Tibial artery (tissue), 4 donors: ENCODE measurements at regions not wholly inside any gene's neighbourhood (a gene's known extent, or its start where the extent isn't known, plus 50 kb on each side); places are given as distances from the start of the nearest gene placed in this dataset.

ENCODE experiments used
- DNase-seq, 2 donors: peaks; one replicate each; pipeline ENCODE4 v3.0.0-alpha.2; 2019
- H3K27ac ChIP-seq, 2 donors: fragments of 200-600 bp; sonication (generic) in 1 of 2; 1 replicate in 1 of 2; 2 replicates in 1 of 2; pipeline ENCODE4 v1.5.1; 2018 to 2019; ENCODE audit warnings: mild to moderate bottlenecking in 1 of 2
- H3K27me3 ChIP-seq, 2 donors: fragments of 200-600 bp; sonication (generic) in 1 of 2; one replicate each; pipeline versions ENCODE4 v1.5.1 to v1.6.0; 2016 to 2019
- H3K36me3 ChIP-seq, 3 donors: fragments of 200-600 bp; sonication (generic) in 2 of 3; one replicate each; pipeline ENCODE4 v1.5.1; 2016 to 2019; ENCODE audit warnings: mild to moderate bottlenecking in 2 of 3
- H3K4me1 ChIP-seq, 4 donors: fragments of 200-600 bp; sonication (generic) in 2 of 4; 1 replicate in 3 of 4; 2 replicates in 1 of 4; pipeline ENCODE4 v1.5.1; 2016 to 2019
- H3K4me3 ChIP-seq, 2 donors: fragments of 200-600 bp; sonication (generic) in 1 of 2; 1 replicate in 1 of 2; 2 replicates in 1 of 2; pipeline ENCODE4 v1.5.1; 2018 to 2019; ENCODE audit warnings: mild to moderate bottlenecking in 2 of 2
- H3K9me3 ChIP-seq, 3 donors: fragments of 200-600 bp; sonication (generic) in 1 of 3; one replicate each; pipeline ENCODE4 v1.5.1; 2016 to 2019
- CTCF ChIP-seq, 2 experiments: fragments of 200-600 bp in 1 of 2; fragments of 450-650 bp in 1 of 2; IDR thresholded peaks; one replicate each; pipeline ENCODE4 v1.5.1; 2017 to 2019; ENCODE audit warnings: antibody characterized with exemption in 2 of 2, mild to moderate bottlenecking in 1 of 2, moderate library complexity in 1 of 2
- intact Hi-C: fragments of 100-400 bp; cut with DNase I; formaldehyde crosslinking; loops from one replicate; pipeline ENCODE4 v1.15.0; 2023; ENCODE audit warnings: low total_unique reads

GRCh38 chr5:87906962-87907361 is 361.7 kb downstream of the TMEM161B start:
- TF ChIP-seq CTCF (IDR thresholded peaks at IDR 0.05) = no peak
- DNase-seq = no peak

GRCh38 chr5:87900419-87900818 is 368.2 kb downstream of the TMEM161B start:
- H3K27ac ChIP-seq = no peak overlapping the region
- no peaks in the 10 kb centered on the region for H3K36me3 ChIP-seq
- intact Hi-C loops = no loop called here
- no peaks in the 10 kb centered on the region for H3K27me3 ChIP-seq
- no peak for DNase-seq
- H3K4me1 ChIP-seq = no peaks in the 10 kb centered on the region
- TF ChIP-seq CTCF (IDR thresholded peaks at IDR 0.05) = no peak
- no peak overlapping the region for H3K4me3 ChIP-seq
- no peaks in the 10 kb centered on the region for H3K9me3 ChIP-seq

More at GRCh38 chr5:87906962-87907361, 361.7 kb downstream of the TMEM161B start:
- Histone ChIP-seq H3K27me3 (no peaks in the 10 kb centered on the region), H3K4me3 (no peak overlapping the region), H3K9me3 (no peaks in the 10 kb centered on the region), H3K27ac (no peak overlapping the region), H3K36me3 (no peaks in the 10 kb centered on the region), H3K4me1 (no peaks in the 10 kb centered on the region)
- intact Hi-C loops = no loop called here

- Histone ChIP-seq H3K27ac (no peak overlapping the region), H3K27me3 (no peaks in the 10 kb centered on the region), H3K4me3 (no peak overlapping the region), H3K36me3 (no peaks in the 10 kb centered on the region), H3K9me3 (no peaks in the 10 kb centered on the region), H3K4me1 (no peaks in the 10 kb centered on the region)
- peak in 1 of 2 donors; percentile 57 for DNase-seq
- intact Hi-C loops = no loop called here
- TF ChIP-seq CTCF (IDR thresholded peaks at IDR 0.05) = no peak
Observed at GRCh38 chr5:87899721-87900131, 368.9 kb downstream of the TMEM161B start.

GRCh38 chr5:87899208-87899661 is 369.4 kb downstream of the TMEM161B start:
- H3K4me1 ChIP-seq = no peaks in the 10 kb centered on the region
- no peak overlapping the region for H3K27ac ChIP-seq
- intact Hi-C loops = no loop called here
- H3K27me3 ChIP-seq = no peaks in the 10 kb centered on the region
- no peaks in the 10 kb centered on the region for H3K9me3 ChIP-seq
- H3K36me3 ChIP-seq = no peaks in the 10 kb centered on the region
- DNase-seq = peak in 1 of 2 donors; percentile 43
- H3K4me3 ChIP-seq = no peak overlapping the region
- TF ChIP-seq CTCF (IDR thresholded peaks at IDR 0.05) = no peak

GRCh38 chr5:87898574-87898973 is 370.1 kb downstream of the TMEM161B start:
- intact Hi-C loops = no loop called here
- H3K27ac ChIP-seq = no peak overlapping the region
- DNase-seq = no peak
- H3K27me3 ChIP-seq = no peaks in the 10 kb centered on the region
- H3K4me1 ChIP-seq = no peaks in the 10 kb centered on the region
- no peak for TF ChIP-seq CTCF (IDR thresholded peaks at IDR 0.05)
- no peaks in the 10 kb centered on the region for H3K36me3 ChIP-seq
- H3K9me3 ChIP-seq = no peaks in the 10 kb centered on the region
- H3K4me3 ChIP-seq = no peak overlapping the region

- Histone ChIP-seq H3K27me3 (no peaks in the 10 kb centered on the region), H3K27ac (no peak overlapping the region), H3K4me3 (no peak overlapping the region), H3K4me1 (no peaks in the 10 kb centered on the region), H3K36me3 (no peaks in the 10 kb centered on the region), H3K9me3 (no peaks in the 10 kb centered on the region)
- no peak for DNase-seq
- intact Hi-C loops = no loop called here
- no peak for TF ChIP-seq CTCF (IDR thresholded peaks at IDR 0.05)
Observed at GRCh38 chr5:87888139-87888538, 380.5 kb downstream of the TMEM161B start.
